GM12878 (cell line): ENCODE measurements at regions not wholly inside any gene's neighbourhood (a gene's known extent, or its start where the extent isn't known, plus 50 kb on each side); places are given as distances from the start of the nearest gene placed in this dataset.

Experiments used
- ATAC-seq: fragments of 200-7000 bp; cut with Tn5 transposase; 3 replicates; pipeline ENCODE4 v1.9.1; 2020; ENCODE audit warnings: mild to moderate bottlenecking, moderate library complexity
- BruUV-seq: library from RNA; stranded (reverse); fragments of 400-500 nt; replicated peaks from 2 replicates; lab custom pipeline; 2021; lab: Mats Ljungman, UMichigan
- CTCF ChIA-PET: fragments of 300-600 bp; sonication (Branson Sonifier 250); formaldehyde crosslinking; extraction: SDS; loops from one replicate; lab custom pipeline; 2021; ENCODE audit warnings: inconsistent platforms; lab: Yijun Ruan, JAX
- POLR2A ChIA-PET: fragments of 350-600 bp; formaldehyde crosslinking; extraction: SDS; loops from one replicate; lab custom pipeline; 2021; ENCODE audit warnings: inconsistent platforms; lab: Charles Lee
- RAD21 ChIA-PET: fragments of 300-600 bp; sonication (Branson Sonifier 250); formaldehyde crosslinking; loops from one replicate; lab custom pipeline; 2023; ENCODE audit warnings: antibody characterized with exemption; ENCODE audit not compliant: unreplicated experiment; lab: Charles Lee
- SMC1A ChIA-PET: fragments of 300-600 bp; sonication (Branson Sonifier 250); formaldehyde crosslinking; loops from one replicate; lab custom pipeline; 2023; ENCODE audit not compliant: unreplicated experiment, uncharacterized antibody; lab: Charles Lee
- DNase-seq: peaks from one replicate; pipeline ENCODE4 v3.0.0-alpha.2; 2011; ENCODE audit warnings: low read depth, low spot score
- FAIRE-seq: peaks from 3 replicates; lab custom pipeline; 2011; peaks lifted over from hg19 to GRCh38; lab: Jason Lieb, UNC
- H2AFZ ChIP-seq: 2 replicates; pipeline ENCODE4 v1.6.0; 2011; ENCODE audit warnings: low read depth, low read length, control low read depth; ENCODE audit not compliant: control insufficient read depth
- H3K27ac ChIP-seq: 2 replicates; pipeline ENCODE4 v1.5.1; 2011; ENCODE audit warnings: control low read depth; ENCODE audit not compliant: control insufficient read depth, insufficient read depth
- H3K27me3 ChIP-seq, 2 experiments: replicated peaks in 1 of 2; 2 replicates each; pipeline versions ENCODE4 v1.6.0 to v1.6.1; 2011; ENCODE audit warnings: low read length in 1 of 2; ENCODE audit not compliant: control insufficient read depth in 2 of 2, insufficient read depth in 2 of 2
- H3K36me3 ChIP-seq, 2 experiments: 2 replicates each; pipeline ENCODE4 v1.5.1; 2011; ENCODE audit warnings: low read length in 1 of 2; ENCODE audit not compliant: control insufficient read depth in 2 of 2, insufficient read depth in 2 of 2
- H3K4me1 ChIP-seq: 2 replicates; pipeline ENCODE4 v1.6.1; 2011; ENCODE audit warnings: mild to moderate bottlenecking, low read length, moderate library complexity, mixed read lengths; ENCODE audit not compliant: control insufficient read depth, insufficient read depth
- H3K4me2 ChIP-seq: 2 replicates; pipeline ENCODE4 v1.6.0; 2011; ENCODE audit warnings: control low read depth; ENCODE audit not compliant: control insufficient read depth, insufficient read depth
- H3K4me3 ChIP-seq: fragments of 200-600 bp; sonication (generic); 2 replicates; pipeline ENCODE4 v1.5.1; 2016
- H3K79me2 ChIP-seq: 2 replicates; pipeline ENCODE4 v1.6.0; 2011; ENCODE audit warnings: low read length; ENCODE audit not compliant: control insufficient read depth, insufficient read depth
- H3K9ac ChIP-seq: 2 replicates; pipeline ENCODE4 v1.8.0; 2011; ENCODE audit warnings: low read length, control low read depth, mixed read lengths; ENCODE audit not compliant: control insufficient read depth, insufficient read depth
- H3K9me3 ChIP-seq: replicated peaks from 3 replicates; pipeline ENCODE4 v1.5.1; 2011; ENCODE audit warnings: mild to moderate bottlenecking, low read length; ENCODE audit not compliant: control insufficient read depth, insufficient read depth
- H4K20me1 ChIP-seq: 2 replicates; pipeline ENCODE4 v1.6.0; 2011; ENCODE audit not compliant: control insufficient read depth, insufficient read depth
- BACH1 ChIP-seq: fragments of 450-650 bp; IDR thresholded peaks from 2 replicates; pipeline ENCODE4 v1.6.1; 2017; ENCODE audit warnings: mild to moderate bottlenecking, borderline replicate concordance
- CBX5 ChIP-seq: sonication (generic); IDR thresholded peaks from 2 replicates; pipeline ENCODE4 v1.6.1; 2016; ENCODE audit warnings: low read depth, moderate library complexity, mild to moderate bottlenecking, inconsistent platforms
- EZH2 ChIP-seq: IDR thresholded peaks from 2 replicates; pipeline ENCODE4 v1.6.1; 2012; ENCODE audit warnings: low read depth, mild to moderate bottlenecking, control low read depth, inconsistent platforms, low read length, borderline replicate concordance; ENCODE audit not compliant: control insufficient read depth
- MYB ChIP-seq: fragments of 150-350 bp; IDR thresholded peaks from 2 replicates; pipeline ENCODE4 v1.6.1; 2014; ENCODE audit warnings: mild to moderate bottlenecking, low read depth, low read length, borderline replicate concordance
- POLR2AphosphoS2 ChIP-seq: IDR thresholded peaks from 2 replicates; pipeline ENCODE4 v1.6.1; 2011; ENCODE audit warnings: low read depth, mild to moderate bottlenecking, low read length, improper control_type of control experiment, moderate library complexity
- POLR2AphosphoS5 ChIP-seq: IDR thresholded peaks from 2 replicates; pipeline ENCODE4 v1.6.1; 2011; ENCODE audit warnings: mild to moderate bottlenecking, low read length, inconsistent platforms
- RELA ChIP-seq: fragments of 450-650 bp; IDR thresholded peaks from 2 replicates; pipeline ENCODE4 v1.8.0; 2014; ENCODE audit warnings: borderline replicate concordance; ENCODE audit not compliant: partially characterized antibody
- RUNX3 ChIP-seq: IDR thresholded peaks from 2 replicates; pipeline ENCODE4 v1.6.1; 2012; ENCODE audit warnings: low read length, inconsistent platforms
- SREBF2 ChIP-seq: IDR thresholded peaks from 2 replicates; pipeline ENCODE4 v1.6.1; 2012; ENCODE audit warnings: mild to moderate bottlenecking, low read length
- SUPT20H ChIP-seq: IDR thresholded peaks from 2 replicates; pipeline ENCODE4 v1.6.1; 2011; ENCODE audit warnings: low read depth, mild to moderate bottlenecking, low read length, moderate library complexity, borderline replicate concordance; ENCODE audit not compliant: control insufficient read depth
- ZSCAN29 ChIP-seq: fragments of 450-650 bp; IDR thresholded peaks from 2 replicates; pipeline ENCODE4 v1.6.1; 2017; ENCODE audit warnings: mild to moderate bottlenecking, moderate library complexity
- WGBS: methylation state at CpG from one replicate; pipeline ENCODE4 v1.1.6; 2016; ENCODE audit warnings: low lambda C conversion rate; ENCODE audit not compliant: insufficient replicate concordance, insufficient coverage; ENCODE audit errors: missing lambda C conversion rate; 5-methylcytosine and 5-hydroxymethylcytosine counted together
- in situ Hi-C: fragments of 300-500 bp; cut with MboI; formaldehyde crosslinking; loops from 9 replicates; pipeline ENCODE4 v1.14.3; 2018; ENCODE audit warnings: mixed read lengths
- intact Hi-C: fragments of 100-400 bp; cut with micrococcal nuclease; formaldehyde crosslinking; loops from one replicate; pipeline ENCODE4 v1.14.2; 2022; ENCODE audit not compliant: unreplicated experiment
- TF ChIP-seq, protein P1 (sequence below): fragments of 450-650 bp; IDR thresholded peaks from 2 replicates; pipeline ENCODE4 v1.6.1; 2018; ENCODE audit warnings: mild to moderate bottlenecking, low read depth, moderate library complexity; ENCODE audit not compliant: partially characterized antibody
- TF ChIP-seq, protein P2 (sequence below): fragments of 450-650 bp; IDR thresholded peaks from 2 replicates; pipeline ENCODE4 v1.6.1; 2016; ENCODE audit warnings: mild to moderate bottlenecking
- TF ChIP-seq, protein P3 (sequence below): IDR thresholded peaks from 2 replicates; pipeline ENCODE4 v1.6.1; 2011; ENCODE audit warnings: borderline replicate concordance, low read depth, mild to moderate bottlenecking, moderate library complexity, mixed read lengths, low read length; ENCODE audit not compliant: insufficient read depth; ENCODE audit errors: extremely low read length
- TF ChIP-seq, protein P4 (sequence below): fragments of 450-650 bp; formaldehyde crosslinking; IDR thresholded peaks from 2 replicates; pipeline ENCODE4 v1.4.0; 2022; ENCODE audit warnings: mild to moderate bottlenecking, moderate library complexity

DNA sequence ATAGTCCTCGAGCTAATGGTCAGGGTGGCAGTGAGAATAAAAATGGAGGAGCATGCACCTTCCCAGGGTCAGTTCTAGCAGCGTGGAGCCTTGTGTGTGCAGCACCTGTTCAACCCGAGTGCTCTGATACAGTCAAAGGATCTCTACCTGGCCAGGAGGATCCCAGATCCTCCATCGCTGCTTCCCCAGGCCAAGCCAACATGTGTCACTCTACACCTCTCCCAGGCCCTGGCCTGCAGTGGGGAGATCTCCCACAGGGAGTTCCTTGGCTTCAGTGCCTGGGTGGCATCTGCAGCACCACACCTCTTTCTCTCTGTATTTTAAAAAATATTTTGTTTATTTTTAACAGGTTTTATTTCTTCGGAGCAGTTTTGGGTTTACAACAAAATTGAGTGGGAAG lies 414.8 kb upstream of the C2CD4B start:
- ATAC-seq (no peak), FAIRE-seq (no peak), DNase-seq (no peak)
- no peak overlapping the region for H3K4me3 ChIP-seq
- H3K4me1 ChIP-seq, result no peaks in the 10 kb centered on the region
- ChIA-PET CTCF (no interaction called here), RAD21 (no interaction called here), POLR2A (no interaction called here), SMC1A (no interaction called here)
- H3K9me3 ChIP-seq, result no peaks in the 10 kb centered on the region
- no peak overlapping the region for H3K4me2 ChIP-seq
- H2AFZ ChIP-seq, result no peak overlapping the region
- 52% methylated on average over 5 of the region's 5 CpGs for WGBS
- no peak overlapping the region for H3K27ac ChIP-seq
- H3K27me3 ChIP-seq, result no peaks in the 10 kb centered on the region; a peak in 1 of 4 replicates
- in situ Hi-C loops, result no loop called here
- BruUV-seq, result no TSS peak
- intact Hi-C loops, result no loop called here
- no peaks in the 10 kb centered on the region for H4K20me1 ChIP-seq
- H3K9ac ChIP-seq, result no peak overlapping the region
- no peaks in the 10 kb centered on the region for H3K79me2 ChIP-seq
- H3K36me3 ChIP-seq, result no peaks in the 10 kb centered on the region
- TF ChIP-seq, protein P1, sequence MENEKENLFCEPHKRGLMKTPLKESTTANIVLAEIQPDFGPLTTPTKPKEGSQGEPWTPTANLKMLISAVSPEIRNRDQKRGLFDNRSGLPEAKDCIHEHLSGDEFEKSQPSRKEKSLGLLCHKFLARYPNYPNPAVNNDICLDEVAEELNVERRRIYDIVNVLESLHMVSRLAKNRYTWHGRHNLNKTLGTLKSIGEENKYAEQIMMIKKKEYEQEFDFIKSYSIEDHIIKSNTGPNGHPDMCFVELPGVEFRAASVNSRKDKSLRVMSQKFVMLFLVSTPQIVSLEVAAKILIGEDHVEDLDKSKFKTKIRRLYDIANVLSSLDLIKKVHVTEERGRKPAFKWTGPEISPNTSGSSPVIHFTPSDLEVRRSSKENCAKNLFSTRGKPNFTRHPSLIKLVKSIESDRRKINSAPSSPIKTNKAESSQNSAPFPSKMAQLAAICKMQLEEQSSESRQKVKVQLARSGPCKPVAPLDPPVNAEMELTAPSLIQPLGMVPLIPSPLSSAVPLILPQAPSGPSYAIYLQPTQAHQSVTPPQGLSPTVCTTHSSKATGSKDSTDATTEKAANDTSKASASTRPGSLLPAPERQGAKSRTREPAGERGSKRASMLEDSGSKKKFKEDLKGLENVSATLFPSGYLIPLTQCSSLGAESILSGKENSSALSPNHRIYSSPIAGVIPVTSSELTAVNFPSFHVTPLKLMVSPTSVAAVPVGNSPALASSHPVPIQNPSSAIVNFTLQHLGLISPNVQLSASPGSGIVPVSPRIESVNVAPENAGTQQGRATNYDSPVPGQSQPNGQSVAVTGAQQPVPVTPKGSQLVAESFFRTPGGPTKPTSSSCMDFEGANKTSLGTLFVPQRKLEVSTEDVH, result no peak
- TF ChIP-seq, protein P2, sequence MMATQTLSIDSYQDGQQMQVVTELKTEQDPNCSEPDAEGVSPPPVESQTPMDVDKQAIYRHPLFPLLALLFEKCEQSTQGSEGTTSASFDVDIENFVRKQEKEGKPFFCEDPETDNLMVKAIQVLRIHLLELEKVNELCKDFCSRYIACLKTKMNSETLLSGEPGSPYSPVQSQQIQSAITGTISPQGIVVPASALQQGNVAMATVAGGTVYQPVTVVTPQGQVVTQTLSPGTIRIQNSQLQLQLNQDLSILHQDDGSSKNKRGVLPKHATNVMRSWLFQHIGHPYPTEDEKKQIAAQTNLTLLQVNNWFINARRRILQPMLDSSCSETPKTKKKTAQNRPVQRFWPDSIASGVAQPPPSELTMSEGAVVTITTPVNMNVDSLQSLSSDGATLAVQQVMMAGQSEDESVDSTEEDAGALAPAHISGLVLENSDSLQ, result no peak
- TF ChIP-seq RUNX3 (no peak), RELA (no peak), MYB (no peak), SREBF2 (no peak), ZSCAN29 (no peak), SUPT20H (no peak), CBX5 (no peak), EZH2 (no peak), POLR2AphosphoS2 (no peak), POLR2AphosphoS5 (no peak), BACH1 (no peak)
- TF ChIP-seq, protein P3, sequence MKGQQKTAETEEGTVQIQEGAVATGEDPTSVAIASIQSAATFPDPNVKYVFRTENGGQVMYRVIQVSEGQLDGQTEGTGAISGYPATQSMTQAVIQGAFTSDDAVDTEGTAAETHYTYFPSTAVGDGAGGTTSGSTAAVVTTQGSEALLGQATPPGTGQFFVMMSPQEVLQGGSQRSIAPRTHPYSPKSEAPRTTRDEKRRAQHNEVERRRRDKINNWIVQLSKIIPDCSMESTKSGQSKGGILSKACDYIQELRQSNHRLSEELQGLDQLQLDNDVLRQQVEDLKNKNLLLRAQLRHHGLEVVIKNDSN, result no peak
- TF ChIP-seq, protein P4, sequence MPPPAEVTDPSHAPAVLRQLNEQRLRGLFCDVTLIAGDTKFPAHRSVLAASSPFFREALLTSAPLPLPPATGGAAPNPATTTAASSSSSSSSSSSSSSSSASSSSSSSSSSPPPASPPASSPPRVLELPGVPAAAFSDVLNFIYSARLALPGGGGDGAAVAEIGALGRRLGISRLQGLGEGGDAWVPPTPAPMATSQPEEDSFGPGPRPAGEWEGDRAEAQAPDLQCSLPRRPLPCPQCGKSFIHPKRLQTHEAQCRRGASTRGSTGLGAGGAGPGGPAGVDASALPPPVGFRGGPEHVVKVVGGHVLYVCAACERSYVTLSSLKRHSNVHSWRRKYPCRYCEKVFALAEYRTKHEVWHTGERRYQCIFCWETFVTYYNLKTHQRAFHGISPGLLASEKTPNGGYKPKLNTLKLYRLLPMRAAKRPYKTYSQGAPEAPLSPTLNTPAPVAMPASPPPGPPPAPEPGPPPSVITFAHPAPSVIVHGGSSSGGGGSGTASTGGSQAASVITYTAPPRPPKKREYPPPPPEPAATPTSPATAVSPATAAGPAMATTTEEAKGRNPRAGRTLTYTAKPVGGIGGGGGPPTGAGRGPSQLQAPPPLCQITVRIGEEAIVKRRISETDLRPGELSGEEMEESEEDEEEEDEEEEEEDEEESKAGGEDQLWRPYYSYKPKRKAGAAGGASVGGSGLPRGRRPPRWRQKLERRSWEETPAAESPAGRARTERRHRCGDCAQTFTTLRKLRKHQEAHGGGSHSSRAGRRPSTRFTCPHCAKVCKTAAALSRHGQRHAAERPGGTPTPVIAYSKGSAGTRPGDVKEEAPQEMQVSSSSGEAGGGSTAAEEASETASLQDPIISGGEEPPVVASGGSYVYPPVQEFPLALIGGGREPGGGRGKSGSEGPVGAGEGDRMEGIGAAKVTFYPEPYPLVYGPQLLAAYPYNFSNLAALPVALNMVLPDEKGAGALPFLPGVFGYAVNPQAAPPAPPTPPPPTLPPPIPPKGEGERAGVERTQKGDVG (CRISPR knock-in tag), result no peak
